ENCODE measurements at regions not wholly inside any gene's neighbourhood (a gene's known extent, or its start where the extent isn't known, plus 50 kb on each side); places are given as distances from the start of the nearest gene placed in this dataset.
"Not testable (repeated sequence)": the region's sequence is repeated elsewhere in the genome, so short reads cannot be mapped to it uniquely, and the experiment has no call there.

- no peak for DNase-seq
Observed at GRCh38 chr20:53855733-53856132, 214.7 kb downstream of the BCAS1 start.

DNA sequence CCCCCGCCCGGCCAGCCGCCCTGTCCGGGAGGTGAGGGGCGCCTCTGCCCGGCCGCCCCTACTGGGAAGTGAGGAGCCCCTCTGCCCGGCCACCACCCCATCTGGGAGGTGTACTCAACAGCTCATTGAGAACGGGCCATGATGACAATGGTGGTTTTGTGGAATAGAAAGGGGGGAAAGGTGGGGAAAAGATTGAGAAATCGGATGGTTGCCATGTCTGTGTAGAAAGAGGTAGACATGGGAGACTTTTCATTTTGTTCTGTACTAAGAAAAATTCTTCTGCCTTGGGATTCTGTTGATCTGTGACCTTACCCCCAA is 215.8 kb downstream of the BCAS1 start:
- DNase-seq: not testable (repeated sequence)

GRCh38 chr20:53853111-53853713 is 217.2 kb downstream of the BCAS1 start:
- DNase-seq: no peak

- no peak for DNase-seq
Observed at GRCh38 chr20:53852691-53853090, 217.7 kb downstream of the BCAS1 start.

DNA sequence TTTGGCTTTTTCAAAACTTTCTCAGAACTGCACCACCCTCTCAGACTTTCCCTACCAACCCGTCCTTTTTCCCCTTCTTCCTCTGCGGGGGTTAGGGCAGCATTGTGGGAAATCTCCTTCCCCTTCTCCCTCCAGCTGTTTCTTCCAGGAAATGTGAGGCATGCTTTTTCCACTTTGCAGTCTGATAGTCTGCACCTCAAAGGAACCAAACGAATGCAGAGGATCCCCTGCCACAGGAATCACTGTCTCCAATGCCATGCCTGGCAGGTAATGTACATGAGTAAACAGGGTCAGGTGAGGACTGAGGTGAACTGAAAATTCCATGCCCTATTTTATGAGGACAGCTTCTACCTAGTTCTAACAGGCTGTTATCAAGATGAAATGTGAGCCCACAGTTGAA is 218.4 kb downstream of the BCAS1 start:
- DNase-seq: no peak

- DNase-seq: no peak
Observed at GRCh38 chr20:53850319-53850718, 220.1 kb downstream of the BCAS1 start.

DNA sequence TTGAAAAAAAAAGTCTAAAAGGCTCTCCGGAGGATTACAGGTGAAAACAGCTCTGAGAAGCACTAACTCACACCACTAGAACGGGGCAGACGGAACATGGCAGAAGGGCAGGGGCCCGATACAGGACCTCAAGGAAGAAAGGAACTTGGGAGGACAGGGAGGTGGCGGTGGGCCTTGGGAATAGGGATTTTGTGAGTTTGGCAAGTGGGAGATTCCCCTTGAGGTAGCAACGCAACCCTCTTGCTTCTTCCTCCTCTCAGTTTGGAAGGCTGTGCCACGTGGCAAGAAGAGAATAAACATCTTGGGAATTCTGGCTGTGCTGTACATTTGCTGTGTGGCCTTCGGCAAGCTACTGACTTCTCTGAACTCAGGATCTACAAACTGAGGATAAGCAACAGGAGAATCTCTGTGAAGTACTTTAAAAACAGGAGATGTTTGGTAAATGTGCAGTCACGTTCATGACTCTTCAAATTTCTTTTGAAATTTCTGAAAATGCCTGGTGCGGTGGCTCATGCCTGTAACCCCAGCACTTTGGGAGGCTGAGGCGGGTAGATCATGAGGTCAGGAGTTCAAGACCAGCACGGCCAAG is 220.8 kb downstream of the BCAS1 start:
- DNase-seq: no peak

GRCh38 chr20:53848304-53848703 is 222.1 kb downstream of the BCAS1 start:
- DNase-seq: no peak

GRCh38 chr20:53847837-53848170 is 222.6 kb downstream of the BCAS1 start:
- no peak for DNase-seq

- peak; percentile 31 for DNase-seq
Observed at GRCh38 chr20:53847139-53847836, 223.1 kb downstream of the BCAS1 start.

- no peak for DNase-seq
Observed at GRCh38 chr20:53846640-53847039, 223.8 kb downstream of the BCAS1 start.

DNA sequence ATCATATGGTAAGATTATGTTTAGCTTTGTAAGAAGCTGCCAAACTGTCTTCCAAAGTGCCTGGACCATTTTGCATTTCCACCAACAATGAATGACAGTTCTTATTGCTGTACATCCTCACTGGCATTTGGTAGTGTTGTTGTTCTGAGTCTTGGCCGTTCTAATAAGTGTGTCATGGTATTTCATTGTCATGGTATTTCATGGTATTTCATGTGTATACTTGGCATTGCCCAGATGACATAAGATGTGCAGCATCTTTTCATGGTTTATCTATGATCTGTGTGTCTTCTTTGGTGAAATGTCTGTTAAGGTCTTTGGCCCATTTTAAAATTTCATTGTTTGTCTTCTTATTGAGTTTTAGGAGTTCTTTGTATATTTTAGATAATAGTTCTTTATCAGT is 224.4 kb downstream of the BCAS1 start:
- no peak for DNase-seq

DNA sequence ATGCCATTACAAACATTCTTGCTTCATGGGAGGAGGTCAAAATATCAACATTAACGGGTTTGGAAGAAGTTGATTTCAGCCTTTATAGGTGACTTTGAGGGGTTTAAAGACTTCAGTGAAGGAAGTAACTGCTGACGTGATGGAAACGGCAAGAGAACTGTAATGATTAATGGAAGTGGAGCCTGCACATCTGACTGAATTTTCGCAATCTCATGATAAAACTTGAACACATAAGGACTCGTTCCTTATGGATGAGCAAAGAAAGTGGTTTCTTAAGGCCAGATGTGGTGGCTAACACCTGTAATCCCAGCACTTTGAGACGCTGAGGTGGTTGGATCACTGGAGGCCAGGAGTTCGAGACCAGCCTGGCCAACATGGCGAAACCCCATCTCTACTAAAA is 226.1 kb downstream of the BCAS1 start:
- DNase-seq: no peak

DNA sequence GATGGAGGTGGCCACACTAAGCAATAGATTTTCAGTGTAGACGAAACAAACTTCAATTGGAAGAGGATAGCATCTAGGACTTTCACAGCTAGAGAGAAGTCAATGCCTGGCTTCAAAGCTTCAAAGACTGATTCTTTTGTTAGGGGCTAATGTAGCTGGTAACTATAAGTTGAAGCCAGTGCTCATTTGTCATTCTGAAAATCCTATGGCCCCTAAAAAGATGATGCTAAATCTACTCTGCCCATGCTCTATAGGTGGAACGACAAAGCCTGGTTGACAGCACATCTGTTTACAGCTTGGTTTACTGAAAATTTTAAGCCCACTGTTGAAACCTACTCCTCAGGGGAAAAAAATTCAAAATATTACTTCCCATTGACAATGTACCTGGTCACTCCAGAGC is 226.7 kb downstream of the BCAS1 start:
- DNase-seq: no peak

DNA sequence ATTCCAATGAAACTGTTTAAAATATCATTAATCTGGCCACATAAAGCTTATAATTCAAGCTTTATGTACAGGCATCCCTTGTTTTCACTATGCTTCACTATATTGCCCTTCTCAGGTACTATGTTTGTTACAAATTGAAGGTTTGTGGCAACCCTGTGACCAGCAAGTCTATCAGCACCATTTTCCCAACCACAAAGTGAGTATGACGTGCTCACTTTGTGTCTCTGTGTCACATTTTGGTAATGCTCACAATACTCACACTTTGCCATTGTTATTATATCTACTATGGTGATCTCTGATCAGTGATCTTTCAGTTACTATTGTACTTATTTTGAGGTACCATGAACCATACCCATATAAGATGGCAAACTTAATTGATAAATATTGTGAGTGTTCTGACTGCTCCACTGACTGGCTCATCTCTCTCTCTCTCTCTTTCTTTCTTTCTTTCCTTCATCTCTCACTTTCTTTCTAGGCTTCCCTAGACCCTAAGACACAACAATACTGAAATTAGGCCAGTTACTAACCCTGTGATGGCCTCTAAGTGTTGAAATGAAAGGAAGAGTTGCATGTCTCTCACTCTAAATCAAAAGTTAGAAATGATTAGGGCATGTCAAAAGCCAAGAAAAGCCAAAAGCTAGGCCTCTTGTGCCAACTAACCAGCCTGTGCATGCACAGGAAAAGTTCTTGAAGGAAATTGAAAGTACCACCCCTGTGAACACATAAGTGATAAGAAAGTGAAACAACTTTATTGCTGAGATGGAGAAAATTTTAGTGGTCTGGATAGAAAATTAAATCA is 227.9 kb downstream of the BCAS1 start:
- DNase-seq: peak; percentile 29

DNA sequence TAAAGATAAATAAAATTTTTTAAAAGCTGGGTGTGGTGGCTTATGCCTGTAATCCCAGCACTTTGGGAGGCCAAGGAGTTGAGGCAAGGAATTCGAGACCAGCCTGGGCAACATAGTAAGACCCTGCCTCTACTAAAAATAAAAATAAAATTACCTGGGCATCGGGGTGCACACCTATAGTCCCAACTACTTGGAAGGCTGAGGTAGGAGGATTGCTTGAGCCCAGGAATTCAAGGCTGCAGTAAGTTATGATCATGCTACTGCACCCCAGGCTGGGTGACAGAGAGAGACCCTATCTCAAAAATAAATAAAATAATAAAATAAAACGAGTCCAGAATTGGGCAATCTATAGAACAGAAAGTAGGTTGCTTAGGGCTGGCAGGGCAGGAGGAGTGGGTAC is 228.7 kb downstream of the BCAS1 start:
- DNase-seq: no peak

DNA sequence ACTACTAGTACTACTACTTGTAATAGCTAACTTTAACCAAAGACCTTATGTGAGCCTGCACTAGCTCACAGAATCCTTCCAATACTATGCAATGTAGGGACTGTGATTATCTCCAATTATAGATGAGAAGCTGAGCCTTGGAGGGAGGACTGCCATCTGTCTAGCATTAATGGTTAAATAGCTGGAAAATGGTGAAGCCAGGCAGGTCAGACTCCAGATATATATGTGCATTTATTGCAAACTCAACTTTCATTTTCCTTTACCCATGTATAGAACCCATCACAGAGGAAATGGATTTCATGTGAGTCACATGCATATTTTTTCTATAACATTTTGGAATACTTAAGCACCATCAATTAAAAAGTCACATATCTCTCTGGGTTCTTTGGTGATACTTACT is 229.9 kb downstream of the BCAS1 start:
- no peak for DNase-seq

DNA sequence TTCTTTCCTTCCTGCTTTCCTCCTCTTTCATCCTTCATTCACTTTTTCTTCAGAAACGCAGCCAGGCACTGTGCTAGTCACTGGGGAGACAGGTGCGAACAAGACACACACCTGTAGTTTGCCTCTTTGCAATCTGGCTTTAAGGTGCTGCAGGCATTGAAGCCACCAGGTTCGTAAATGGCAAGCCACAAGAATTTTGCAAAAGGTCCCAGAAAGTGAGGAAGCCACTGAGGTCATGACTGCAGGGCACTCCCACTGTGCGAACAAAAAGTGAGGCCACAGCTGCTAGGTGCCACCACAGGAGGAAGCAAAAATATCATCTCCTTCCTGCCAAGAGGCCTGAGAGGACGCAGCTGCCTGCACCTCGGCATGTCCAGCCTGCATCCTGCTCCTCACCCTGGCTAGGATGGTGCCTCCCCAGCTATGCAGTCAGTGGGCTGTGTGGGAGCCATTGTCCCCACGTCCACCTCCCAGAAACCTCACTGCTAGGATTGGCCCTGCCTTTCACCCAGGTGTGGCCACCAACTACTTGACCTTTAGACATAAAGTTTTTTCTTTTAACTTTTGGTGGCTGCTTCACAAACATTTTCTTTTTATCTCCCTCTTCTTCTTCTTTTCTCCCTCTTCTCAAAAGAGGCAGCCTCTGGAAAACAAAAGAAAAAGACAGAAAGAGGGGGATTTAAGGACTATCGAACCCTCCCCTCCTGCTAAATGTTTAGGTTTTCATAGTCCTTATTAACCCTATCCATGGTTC is 230.8 kb downstream of the BCAS1 start:
- peak; percentile 77 for DNase-seq

GRCh38 chr20:53838311-53838868 is 232.0 kb downstream of the BCAS1 start:
- DNase-seq: no peak

GRCh38 chr20:53837126-53837826 is 233.1 kb downstream of the BCAS1 start:
- DNase-seq: no peak

GRCh38 chr20:53834749-53835148 is 235.6 kb downstream of the BCAS1 start:
- DNase-seq: no peak

DNA sequence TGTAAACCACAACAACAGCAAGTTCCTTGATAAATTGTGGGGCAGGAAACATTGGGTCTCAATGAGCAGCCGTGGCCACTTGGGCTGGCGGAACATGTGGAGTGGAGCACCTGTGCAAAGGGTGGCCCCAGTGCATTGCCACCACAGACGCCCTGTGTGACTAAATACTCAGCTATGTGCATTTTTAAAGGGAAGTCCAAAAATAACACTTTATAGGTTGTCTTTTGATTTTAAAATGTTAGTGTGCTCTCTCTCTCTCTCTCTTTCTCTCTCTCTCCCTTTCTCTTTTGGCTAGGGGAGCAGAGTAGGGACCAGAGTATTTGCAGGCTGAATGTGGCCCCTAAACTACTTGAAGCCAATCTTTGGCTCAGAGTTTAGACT is 236.3 kb downstream of the BCAS1 start:
- no peak for DNase-seq

Data from CD4-positive, alpha-beta T cell treated with Interleukin-17A for 4 hours (primary cell).